GM12865 (cell line): ENCODE measurements at regions not wholly inside any gene's neighbourhood (a gene's known extent, or its start where the extent isn't known, plus 50 kb on each side); places are given as distances from the start of the nearest gene placed in this dataset.

Experiments used
- DNase-seq: peaks from one replicate; pipeline ENCODE4 v3.0.0; 2010; ENCODE audit warnings: low read depth
- H3K4me3 ChIP-seq: 2 replicates; pipeline ENCODE4 v1.5.1; 2011; ENCODE audit warnings: mild to moderate bottlenecking, low read depth, low read length, control low read depth
- TF ChIP-seq, protein P1 (sequence below): IDR thresholded peaks from 2 replicates; pipeline ENCODE4 v1.5.1; 2011; ENCODE audit warnings: low read length, control low read depth, low read depth, inconsistent platforms; ENCODE audit not compliant: insufficient read depth; ENCODE audit errors: missing control alignments

DNA sequence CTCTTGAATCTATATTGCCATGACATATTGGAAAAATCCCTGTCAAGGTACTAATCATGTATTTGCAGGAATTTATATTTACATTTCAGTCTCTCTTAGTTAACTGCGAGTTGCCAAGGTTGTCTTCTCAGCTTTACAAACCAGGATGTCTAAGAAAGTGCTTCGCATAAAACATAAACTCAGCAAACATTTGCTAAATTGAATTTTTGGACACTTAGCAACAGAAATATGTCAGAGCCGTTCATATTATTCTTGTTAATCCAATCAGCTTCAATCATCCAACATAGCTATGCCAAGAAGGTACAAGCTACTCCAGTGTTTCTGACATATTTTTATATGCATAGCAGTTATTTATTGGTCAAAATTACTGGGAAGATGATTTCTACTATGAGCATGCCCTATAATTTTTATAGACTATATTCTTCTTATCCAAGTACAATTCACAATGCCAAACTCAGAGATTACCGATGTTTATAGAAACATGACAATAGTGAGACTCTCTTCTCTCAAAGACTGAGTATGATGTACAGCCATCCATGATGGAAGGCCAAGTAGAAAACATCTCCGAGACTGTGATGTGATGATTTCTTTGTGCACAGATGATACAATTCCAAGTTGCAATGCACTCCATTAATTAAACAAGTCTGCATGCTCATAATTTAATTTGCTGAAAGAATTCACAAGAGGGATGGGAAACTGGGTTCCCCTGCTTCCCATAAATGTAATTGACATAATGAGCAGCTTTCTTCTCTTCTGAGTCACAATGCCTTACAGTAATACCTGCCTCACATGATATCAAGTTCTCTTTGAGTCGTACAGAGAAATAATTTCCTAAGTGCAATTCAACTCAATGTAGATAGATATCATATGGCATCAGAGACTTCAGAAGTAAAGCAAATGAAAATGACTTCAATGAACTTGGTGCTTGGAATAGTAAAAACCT is 776.3 kb downstream of the EFNB2 start:
- H3K4me3 ChIP-seq: no peak overlapping the region
- TF ChIP-seq, protein P1, sequence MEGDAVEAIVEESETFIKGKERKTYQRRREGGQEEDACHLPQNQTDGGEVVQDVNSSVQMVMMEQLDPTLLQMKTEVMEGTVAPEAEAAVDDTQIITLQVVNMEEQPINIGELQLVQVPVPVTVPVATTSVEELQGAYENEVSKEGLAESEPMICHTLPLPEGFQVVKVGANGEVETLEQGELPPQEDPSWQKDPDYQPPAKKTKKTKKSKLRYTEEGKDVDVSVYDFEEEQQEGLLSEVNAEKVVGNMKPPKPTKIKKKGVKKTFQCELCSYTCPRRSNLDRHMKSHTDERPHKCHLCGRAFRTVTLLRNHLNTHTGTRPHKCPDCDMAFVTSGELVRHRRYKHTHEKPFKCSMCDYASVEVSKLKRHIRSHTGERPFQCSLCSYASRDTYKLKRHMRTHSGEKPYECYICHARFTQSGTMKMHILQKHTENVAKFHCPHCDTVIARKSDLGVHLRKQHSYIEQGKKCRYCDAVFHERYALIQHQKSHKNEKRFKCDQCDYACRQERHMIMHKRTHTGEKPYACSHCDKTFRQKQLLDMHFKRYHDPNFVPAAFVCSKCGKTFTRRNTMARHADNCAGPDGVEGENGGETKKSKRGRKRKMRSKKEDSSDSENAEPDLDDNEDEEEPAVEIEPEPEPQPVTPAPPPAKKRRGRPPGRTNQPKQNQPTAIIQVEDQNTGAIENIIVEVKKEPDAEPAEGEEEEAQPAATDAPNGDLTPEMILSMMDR: no peak
- DNase-seq: no peak

DNA sequence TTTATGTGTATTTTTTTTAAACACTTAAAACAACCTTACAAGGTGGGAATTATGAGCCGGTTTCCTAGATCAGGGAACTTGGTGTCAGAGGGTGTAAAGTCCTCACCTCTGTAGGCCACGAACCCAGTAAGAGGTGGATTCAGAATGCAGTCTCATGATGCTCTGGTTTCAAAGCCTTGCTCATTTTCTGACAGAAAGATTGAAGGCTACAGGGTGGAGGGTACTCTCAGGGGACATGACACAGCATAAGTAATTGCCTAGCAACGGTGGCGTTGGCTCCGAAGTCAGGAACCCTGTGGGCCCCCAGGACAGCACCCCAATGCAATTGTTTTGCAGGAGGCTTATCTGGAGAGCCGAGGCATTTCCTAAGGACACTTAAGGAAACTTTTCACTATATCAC is 794.7 kb downstream of the EFNB2 start:
- DNase-seq: no peak
- TF ChIP-seq, protein P1: no peak
- no peak overlapping the region for H3K4me3 ChIP-seq

DNA sequence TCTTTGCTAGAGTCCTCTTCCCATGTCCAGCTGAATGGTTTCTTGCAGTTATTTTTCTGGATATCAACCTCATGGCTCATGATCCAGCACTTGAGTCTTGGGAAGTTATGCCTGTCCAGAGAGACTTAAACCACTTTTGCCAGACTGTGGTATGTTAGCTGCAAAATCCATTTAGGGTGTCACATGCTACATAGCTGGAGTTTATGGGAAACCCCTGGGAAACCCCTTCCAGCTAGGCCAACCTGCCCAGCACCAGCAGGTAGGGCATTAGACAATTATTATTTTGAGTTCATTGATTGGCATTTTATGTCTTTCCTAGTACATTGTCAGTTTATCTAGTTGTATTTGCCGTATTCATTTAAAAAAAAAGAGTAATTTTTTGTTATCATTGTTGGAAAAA is 797.8 kb downstream of the EFNB2 start:
- TF ChIP-seq, protein P1: no peak
- no peak for DNase-seq
- H3K4me3 ChIP-seq: no peak overlapping the region

DNA sequence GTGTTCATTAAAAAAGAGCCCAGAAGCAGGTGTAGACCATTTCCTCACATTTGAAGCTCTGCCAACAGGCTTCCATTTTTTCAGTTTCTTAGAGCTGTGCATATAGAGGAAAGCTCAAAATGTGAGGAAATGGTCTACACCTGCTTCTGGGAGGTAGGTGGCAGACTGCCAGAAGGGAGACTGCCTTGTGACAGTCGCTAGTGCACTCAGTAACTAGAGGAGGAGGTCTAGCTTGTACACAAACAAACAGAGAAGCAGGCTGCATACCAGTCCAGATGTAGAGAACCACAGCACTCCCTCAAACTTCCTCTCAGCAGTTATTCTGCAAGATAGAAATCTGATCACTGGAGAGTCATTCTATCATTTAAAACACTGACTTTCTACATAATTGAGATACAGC is 800.2 kb downstream of the EFNB2 start:
- TF ChIP-seq, protein P1: no peak
- DNase-seq: no peak
- no peak overlapping the region for H3K4me3 ChIP-seq

DNA sequence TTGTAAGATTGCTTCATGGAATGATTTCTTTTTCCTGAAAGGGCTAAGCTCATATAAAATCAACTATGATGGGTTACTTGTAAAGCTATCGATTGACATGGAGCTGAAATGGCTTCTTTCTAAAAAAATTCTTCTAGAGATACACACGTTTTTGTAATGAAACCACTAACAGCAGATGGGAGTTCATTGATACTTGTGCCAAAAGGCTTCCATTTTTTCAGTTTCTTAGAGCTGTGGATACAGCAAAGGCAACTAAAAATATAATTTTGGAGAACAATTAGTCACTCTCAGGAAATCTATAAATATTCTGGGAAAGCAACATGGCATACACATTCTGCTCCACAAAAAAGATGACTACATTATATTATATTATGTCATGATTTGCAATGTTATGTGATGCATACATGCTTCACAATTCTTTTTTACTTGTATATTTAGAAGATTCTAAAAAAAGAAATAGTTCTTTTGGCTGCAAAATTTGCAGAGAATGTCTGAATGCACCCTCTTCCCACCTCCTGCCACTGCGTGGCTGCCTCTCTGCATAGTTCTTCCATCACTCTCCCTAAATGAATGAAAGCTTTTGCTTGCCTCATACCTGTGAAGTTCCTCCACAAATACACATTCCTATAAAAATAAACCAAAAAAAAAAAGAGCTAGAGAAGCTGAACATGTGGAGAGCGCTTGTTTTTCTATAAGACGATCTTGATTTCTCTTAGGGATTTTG is 802.5 kb downstream of the EFNB2 start:
- no peak for DNase-seq
- H3K4me3 ChIP-seq: no peak overlapping the region
- TF ChIP-seq, protein P1: no peak

DNA sequence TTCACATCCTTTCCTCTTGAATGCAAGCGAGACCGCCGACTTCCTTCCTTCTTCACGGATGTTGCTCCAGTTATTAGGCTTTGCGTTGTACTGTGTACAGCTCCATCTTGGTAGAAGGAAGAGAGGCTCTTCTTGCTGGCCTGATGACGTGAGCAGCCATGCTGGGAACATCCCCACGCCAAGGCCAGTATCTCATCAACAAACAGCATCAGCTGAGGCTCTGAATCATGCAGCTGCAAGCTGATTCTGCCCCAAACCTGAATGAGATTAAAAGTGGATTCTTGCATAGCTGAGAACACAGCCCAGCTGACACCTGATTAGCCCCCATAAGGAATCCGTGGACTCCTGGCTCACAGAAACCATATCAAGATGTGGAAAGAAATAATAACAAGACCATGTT is 809.6 kb downstream of the EFNB2 start:
- DNase-seq: no peak
- TF ChIP-seq, protein P1: no peak
- H3K4me3 ChIP-seq: no peak overlapping the region
